Duodenal mucosa (tissue), 2 donors: ENCODE measurements at regions not wholly inside any gene's neighbourhood (a gene's known extent, or its start where the extent isn't known, plus 50 kb on each side); places are given as distances from the start of the nearest gene placed in this dataset.

Experiments used
- H3K27ac ChIP-seq: one replicate; pipeline ENCODE4 v1.7.0; 2013; ENCODE audit warnings: low read depth, low read length
- H3K27me3 ChIP-seq, 2 donors: one replicate each; pipeline ENCODE4 v1.7.0; 2013; ENCODE audit warnings: low read length in 2 of 2, control low read depth in 1 of 2; ENCODE audit not compliant: insufficient read depth in 2 of 2, control insufficient read depth in 1 of 2
- H3K36me3 ChIP-seq, 2 donors: one replicate each; pipeline ENCODE4 v1.7.0; 2013; ENCODE audit warnings: low read length in 2 of 2, control low read depth in 1 of 2; ENCODE audit not compliant: insufficient read depth in 2 of 2, control insufficient read depth in 1 of 2
- H3K4me1 ChIP-seq, 2 donors: one replicate each; pipeline ENCODE4 v1.7.0; 2013; ENCODE audit warnings: low read length in 2 of 2, control low read depth in 1 of 2; ENCODE audit not compliant: insufficient read depth in 2 of 2, control insufficient read depth in 1 of 2
- H3K4me3 ChIP-seq, 2 donors: one replicate each; pipeline ENCODE4 v1.7.0; 2013; ENCODE audit warnings: low read length in 2 of 2, low read depth in 1 of 2
- H3K9ac ChIP-seq, 2 donors: one replicate each; pipeline ENCODE4 v1.7.0; 2013; ENCODE audit warnings: low read length in 2 of 2, low read depth in 1 of 2
- H3K9me3 ChIP-seq, 2 donors: one replicate each; pipeline ENCODE4 v1.7.0; 2013; ENCODE audit warnings: low read length in 2 of 2, control low read depth in 1 of 2; ENCODE audit not compliant: control insufficient read depth in 1 of 2

- no peak overlapping the region for H3K27ac ChIP-seq
- no peaks in the 10 kb centered on the region for H3K4me1 ChIP-seq
- H3K4me3 ChIP-seq, result no peak overlapping the region
- H3K9me3 ChIP-seq, result no peaks in the 10 kb centered on the region
- no peaks in the 10 kb centered on the region for H3K36me3 ChIP-seq
- no peak overlapping the region for H3K9ac ChIP-seq
- no peaks in the 10 kb centered on the region for H3K27me3 ChIP-seq
These were observed 52.2 kb upstream of the ZNF599 start for GRCh38 chr19:34825212-34825611.

GRCh38 chr19:34824686-34825085 is 51.7 kb upstream of the ZNF599 start:
- Histone ChIP-seq H3K27me3 (no peaks in the 10 kb centered on the region), H3K27ac (no peak overlapping the region), H3K4me3 (no peak overlapping the region), H3K9ac (no peak overlapping the region), H3K9me3 (no peaks in the 10 kb centered on the region), H3K4me1 (no peaks in the 10 kb centered on the region), H3K36me3 (no peaks in the 10 kb centered on the region)
